GM18499 (cell line): ENCODE measurements at regions not wholly inside any gene's neighbourhood (a gene's known extent, or its start where the extent isn't known, plus 50 kb on each side); places are given as distances from the start of the nearest gene placed in this dataset.

Experiments
- ATAC-seq: cut with Tn5 transposase; IDR thresholded peaks from one replicate; pipeline ENCODE4 v1.9.1; 2021; ENCODE audit warnings: moderate number of reproducible peaks; ENCODE audit not compliant: insufficient read depth, unreplicated experiment

- no peak for ATAC-seq
Observed at GRCh38 chr7:18234519-18234918, 206.9 kb upstream of the PRPS1L1 start.

GRCh38 chr7:18235819-18236218, 208.2 kb upstream of the PRPS1L1 start:
- ATAC-seq: no peak

GRCh38 chr7:18239212-18239611, 211.6 kb upstream of the PRPS1L1 start:
- no peak for ATAC-seq

GRCh38 chr7:18241543-18242231, 214.0 kb upstream of the PRPS1L1 start:
- ATAC-seq: peak; percentile 76

- no peak for ATAC-seq
Observed at GRCh38 chr7:18243731-18244130, 216.1 kb upstream of the PRPS1L1 start.

- no peak for ATAC-seq
Observed at GRCh38 chr7:18250133-18250532, 222.5 kb upstream of the PRPS1L1 start.

- ATAC-seq: no peak
Observed at GRCh38 chr7:18257711-18258110, 230.1 kb upstream of the PRPS1L1 start.

GRCh38 chr7:18262058-18262457, 233.5 kb upstream of the HDAC9 start:
- ATAC-seq: no peak

GRCh38 chr7:18265611-18266281, 229.8 kb upstream of the HDAC9 start:
- no peak for ATAC-seq

- ATAC-seq: no peak
Observed at GRCh38 chr7:18268571-18268970, 227.0 kb upstream of the HDAC9 start.

- no peak for ATAC-seq
Observed at GRCh38 chr7:18276380-18276779, 219.2 kb upstream of the HDAC9 start.

- no peak for ATAC-seq
Observed at GRCh38 chr7:18278316-18278715, 217.2 kb upstream of the HDAC9 start.

- ATAC-seq: no peak
Observed at GRCh38 chr7:18283045-18283444, 212.5 kb upstream of the HDAC9 start.

- no peak for ATAC-seq
Observed at GRCh38 chr7:18287482-18287881, 208.1 kb upstream of the HDAC9 start.

GRCh38 chr7:18288322-18289037, 207.1 kb upstream of the HDAC9 start:
- ATAC-seq: no peak

- ATAC-seq: no peak
Observed at GRCh38 chr7:18289788-18290187, 205.8 kb upstream of the HDAC9 start.

- peak; percentile 48 for ATAC-seq
Observed at GRCh38 chr7:18290223-18290622, 205.3 kb upstream of the HDAC9 start.

GRCh38 chr7:18290865-18291264, 204.7 kb upstream of the HDAC9 start:
- ATAC-seq: no peak

GRCh38 chr7:18292584-18292983, 203.0 kb upstream of the HDAC9 start:
- no peak for ATAC-seq

GRCh38 chr7:18293759-18294158, 201.8 kb upstream of the HDAC9 start:
- no peak for ATAC-seq

- no peak for ATAC-seq
Observed at GRCh38 chr7:18294411-18294810, 201.1 kb upstream of the HDAC9 start.
